SK-N-DZ (cell line): ENCODE measurements at regions not wholly inside any gene's neighbourhood (a gene's known extent, or its start where the extent isn't known, plus 50 kb on each side); places are given as distances from the start of the nearest gene placed in this dataset.

Experiments used
- DNase-seq: peaks from one replicate; pipeline ENCODE4 v3.0.0-alpha.2; 2015; ENCODE audit warnings: low spot score

- no peak for DNase-seq
These were observed 543.5 kb downstream of the OMA1 start for GRCh38 chr1:58003059-58003458.

DNA sequence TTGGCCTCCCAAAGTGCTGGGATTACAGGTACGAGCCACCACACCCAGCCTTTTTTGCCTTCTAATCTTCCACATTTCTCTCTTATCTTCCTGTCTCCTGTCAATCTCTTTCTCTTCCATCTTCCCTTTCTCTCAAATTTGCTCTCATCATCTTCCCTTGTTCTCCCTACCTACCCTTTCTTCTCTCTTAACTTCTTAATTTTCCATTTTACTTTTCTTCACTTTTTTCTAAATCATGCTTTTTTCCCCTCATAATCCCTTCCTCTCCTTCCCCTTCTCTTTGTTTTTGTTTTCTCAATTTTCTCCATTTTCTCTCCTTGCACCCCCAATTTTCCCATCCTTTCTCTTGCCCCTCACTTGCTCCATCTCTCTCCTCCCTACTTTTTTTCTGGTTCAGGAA is 545.7 kb downstream of the OMA1 start:
- no peak for DNase-seq

GRCh38 chr1:58000116-58000515 is 546.4 kb downstream of the OMA1 start:
- DNase-seq, result no peak

- no peak for DNase-seq
These were observed 550.1 kb downstream of the OMA1 start for GRCh38 chr1:57996400-57996799.

GRCh38 chr1:57991289-57991688 is 555.2 kb downstream of the OMA1 start:
- DNase-seq, result no peak

DNA sequence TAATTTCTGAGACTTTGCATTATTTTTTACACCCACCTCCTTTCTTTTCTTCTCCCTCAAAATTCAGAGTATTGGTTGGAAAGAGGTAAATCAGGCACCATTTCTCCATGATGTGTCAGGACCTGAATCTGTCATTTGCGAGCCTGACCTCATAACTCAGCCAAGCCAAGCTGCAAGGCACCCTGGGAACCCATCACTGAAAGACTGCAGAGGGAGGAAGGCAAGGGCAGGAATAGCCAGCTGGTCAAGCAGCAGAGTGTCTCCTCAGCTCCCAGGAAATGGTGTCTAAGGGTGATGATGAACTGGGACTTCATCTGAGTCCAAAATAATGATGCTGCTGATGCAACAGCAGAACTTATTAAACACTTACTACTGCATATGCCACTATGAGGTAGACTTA is 556.6 kb downstream of the OMA1 start:
- DNase-seq, result no peak

DNA sequence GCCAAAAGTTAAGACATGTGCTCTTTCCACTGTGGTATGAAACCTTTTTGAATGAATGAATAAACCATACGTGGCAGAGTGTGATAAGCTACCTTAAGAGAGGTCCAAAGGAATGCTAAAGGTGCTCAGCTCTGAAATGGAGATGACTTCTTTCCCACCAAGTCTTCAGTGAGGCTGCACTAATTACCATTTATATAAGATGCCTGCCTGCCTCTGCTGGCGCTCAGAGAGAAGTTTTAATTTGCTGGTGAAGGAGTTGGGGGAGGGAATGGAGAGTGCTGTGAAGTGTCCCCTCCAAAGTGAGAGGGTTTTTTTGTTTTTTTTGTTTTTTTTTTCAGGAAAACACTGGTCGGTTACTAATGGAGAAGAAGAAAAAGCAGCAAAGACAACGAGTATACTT is 559.0 kb downstream of the OMA1 start:
- DNase-seq, result no peak

DNA sequence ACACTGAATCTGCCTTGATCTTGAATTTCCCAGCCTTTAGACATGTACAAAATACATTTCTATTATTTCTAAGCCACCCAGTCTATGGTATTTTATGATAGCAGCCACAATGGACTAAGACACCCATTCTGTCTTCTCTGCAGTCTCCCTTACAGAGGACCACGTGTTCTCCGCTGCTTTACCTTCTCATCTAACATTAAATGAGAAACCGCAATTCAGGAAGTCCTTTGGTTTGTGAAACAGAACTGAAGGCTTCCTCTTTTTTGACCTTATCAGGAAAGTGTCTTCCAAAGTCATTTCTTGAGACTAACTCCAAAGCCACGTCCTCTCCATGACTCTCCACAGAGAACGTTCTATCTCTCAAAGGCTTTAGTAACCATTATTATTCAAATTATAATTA is 560.1 kb downstream of the OMA1 start:
- no peak for DNase-seq

GRCh38 chr1:57984277-57984676 is 560.4 kb upstream of the DAB1 start:
- no peak for DNase-seq

GRCh38 chr1:57983441-57983840 is 559.6 kb upstream of the DAB1 start:
- no peak for DNase-seq

DNA sequence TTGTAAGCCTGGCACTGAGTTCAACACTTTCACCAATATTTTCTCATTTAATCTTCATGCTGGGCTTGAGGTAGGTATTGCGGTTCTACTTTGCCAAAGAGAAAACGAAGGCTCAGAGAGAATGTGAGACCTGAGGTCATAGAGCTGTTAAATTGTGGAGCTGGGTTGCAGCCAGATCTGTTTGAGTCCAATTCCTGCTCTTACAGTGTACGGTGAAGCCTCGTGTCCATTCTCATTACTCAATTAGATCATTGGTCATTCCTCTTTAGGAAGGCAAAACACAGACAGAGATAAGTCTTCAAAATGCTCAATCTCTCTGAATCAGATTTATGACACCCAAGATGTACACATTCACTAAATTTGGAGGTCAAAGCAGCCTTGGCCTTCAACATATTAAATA is 559.0 kb upstream of the DAB1 start:
- no peak for DNase-seq

DNA sequence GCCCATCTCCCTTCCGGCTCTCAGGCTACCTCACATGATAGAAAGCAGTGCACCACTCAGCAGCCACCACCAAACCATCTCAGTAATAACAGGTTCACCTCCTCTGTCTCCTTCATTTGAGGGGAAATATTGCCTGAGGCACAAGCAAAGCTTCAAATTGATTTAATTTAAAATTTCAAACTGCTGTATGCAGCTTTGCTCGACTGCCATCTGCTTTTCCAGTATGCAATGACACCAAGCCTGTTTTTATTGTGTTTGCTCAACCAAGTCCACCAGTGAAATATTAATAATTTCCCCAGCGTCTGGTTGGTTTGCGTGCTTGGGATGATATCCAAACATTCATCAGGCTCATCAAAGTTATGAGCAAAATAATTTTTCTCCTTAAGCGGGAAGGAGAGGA is 552.4 kb upstream of the DAB1 start:
- DNase-seq, result no peak

GRCh38 chr1:57968321-57968720 is 544.5 kb upstream of the DAB1 start:
- no peak for DNase-seq

DNA sequence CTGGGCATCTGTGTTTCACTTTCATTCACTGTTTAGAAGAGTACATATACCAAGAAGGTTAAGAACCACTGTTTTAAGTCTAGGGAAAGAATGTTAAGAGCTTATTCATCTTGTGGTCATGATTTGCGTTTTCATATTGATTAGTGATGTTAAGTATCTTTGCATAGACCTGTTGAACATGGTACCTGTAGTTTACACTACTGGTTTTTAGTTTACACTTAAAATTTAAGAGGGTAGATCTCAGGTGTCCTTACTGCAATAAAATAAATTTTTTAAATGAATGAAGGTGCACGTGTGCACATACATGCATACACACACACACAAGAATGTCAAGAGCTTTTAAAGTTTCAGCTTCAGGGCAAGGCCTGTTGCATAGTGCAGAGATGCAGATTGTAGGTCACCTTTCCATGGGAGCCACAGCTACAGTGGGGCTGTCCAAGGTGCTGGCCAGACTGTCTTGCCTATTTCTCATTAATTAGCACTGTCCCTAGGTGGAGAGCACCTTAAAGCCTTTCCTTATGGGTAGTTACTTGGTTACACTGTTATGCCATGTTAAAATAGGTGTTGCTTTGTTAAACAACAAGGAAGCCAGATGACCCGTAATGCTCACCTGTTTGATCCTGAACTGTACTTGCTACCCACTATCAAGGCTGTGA is 543.0 kb upstream of the DAB1 start:
- DNase-seq, result no peak

GRCh38 chr1:57966340-57966739 is 542.5 kb upstream of the DAB1 start:
- DNase-seq, result no peak

GRCh38 chr1:57963581-57963980 is 539.7 kb upstream of the DAB1 start:
- DNase-seq, result no peak

DNA sequence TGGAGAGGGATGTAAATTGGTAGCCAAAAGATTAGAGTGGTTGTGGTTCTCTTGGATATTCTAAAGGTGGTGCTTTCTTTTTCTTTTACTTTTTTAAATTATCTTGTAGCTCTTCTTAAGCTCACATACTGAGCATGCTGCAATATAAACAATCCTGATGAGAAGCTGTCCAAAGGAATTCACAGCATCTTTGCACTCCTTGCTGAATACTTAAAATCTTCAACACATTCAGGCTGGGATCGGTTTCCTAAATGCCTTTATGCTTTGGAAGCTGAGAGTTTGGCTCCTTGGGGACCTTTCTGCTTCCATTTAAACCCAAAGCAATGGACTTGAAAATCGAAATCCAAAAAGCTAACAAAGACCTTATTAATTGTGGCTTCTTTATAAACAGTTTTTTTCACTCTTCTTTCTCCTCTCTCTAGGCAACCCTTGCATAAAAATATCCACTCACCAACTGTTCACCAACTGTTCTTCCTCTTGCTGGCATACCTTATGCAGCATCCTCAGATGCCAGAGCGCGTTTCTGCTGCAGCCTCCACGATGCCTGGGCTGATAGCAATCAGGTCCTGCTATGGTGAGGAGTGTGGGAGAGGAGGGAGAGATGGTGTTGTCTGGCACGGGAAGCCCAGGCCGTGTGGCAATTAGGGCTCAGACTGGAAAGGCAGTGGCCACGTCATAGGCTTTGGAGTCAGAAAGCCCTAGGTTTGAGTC is 535.8 kb upstream of the DAB1 start:
- DNase-seq, result peak; percentile 18

- no peak for DNase-seq
These were observed 533.7 kb upstream of the DAB1 start for GRCh38 chr1:57957576-57957975.

- no peak for DNase-seq
These were observed 527.5 kb upstream of the DAB1 start for GRCh38 chr1:57951390-57951789.

DNA sequence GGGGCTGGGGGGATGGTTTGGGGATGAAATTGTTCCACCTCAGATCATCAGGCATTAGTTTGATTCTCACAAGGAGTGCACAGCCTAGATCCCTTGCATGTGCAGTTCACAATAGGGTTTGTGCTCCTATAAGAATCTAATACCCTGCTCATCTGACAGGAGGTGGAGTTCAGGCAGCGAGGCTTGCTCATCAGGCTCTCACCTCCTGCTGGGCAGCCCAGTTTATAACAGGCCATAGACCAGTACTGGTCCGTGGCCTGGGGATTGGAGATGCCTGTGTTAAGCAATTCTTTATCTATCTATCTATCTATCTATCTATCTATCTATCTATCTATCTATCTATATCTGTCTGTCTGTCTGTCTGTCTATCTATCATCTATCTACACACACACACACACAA is 525.3 kb upstream of the DAB1 start:
- no peak for DNase-seq

DNA sequence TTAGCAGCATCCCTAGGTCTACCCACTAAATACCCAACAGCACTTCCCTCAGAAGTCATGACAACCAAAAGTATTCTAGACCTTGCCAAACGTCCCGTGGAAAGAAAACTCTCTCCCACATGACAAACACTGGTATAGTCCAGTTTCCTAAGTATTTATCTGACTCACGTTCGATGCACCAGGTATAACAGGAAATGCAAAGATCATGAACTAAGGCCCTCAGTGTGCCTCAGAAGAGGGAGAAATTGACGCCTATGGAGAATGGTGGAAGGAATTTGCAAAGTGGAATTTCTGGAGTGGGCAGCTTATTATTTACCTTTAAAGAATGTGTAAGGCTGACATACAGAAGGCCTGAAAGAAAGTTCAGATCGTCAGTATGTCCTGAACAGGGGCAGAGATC is 523.6 kb upstream of the DAB1 start:
- no peak for DNase-seq

DNA sequence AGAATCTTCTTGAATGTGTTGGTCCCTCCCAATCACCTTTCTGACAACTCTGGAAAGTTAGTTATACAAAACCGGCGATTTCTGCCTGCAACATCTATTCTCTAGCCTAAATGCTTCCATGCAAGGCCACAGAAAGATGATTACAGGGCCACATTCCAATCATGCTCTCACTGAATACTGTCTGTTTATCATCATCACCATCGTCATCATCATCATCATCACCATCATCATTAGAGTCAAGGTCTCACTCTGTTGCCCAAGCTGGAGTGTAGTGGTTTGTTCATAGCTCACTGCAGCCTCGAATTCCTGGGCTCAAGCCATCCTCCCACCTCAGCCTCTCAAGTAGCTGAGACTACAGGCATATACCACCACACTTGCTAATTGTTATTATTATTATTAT is 521.2 kb upstream of the DAB1 start:
- no peak for DNase-seq

- no peak for DNase-seq
These were observed 519.5 kb upstream of the DAB1 start for GRCh38 chr1:57943365-57943764.

DNA sequence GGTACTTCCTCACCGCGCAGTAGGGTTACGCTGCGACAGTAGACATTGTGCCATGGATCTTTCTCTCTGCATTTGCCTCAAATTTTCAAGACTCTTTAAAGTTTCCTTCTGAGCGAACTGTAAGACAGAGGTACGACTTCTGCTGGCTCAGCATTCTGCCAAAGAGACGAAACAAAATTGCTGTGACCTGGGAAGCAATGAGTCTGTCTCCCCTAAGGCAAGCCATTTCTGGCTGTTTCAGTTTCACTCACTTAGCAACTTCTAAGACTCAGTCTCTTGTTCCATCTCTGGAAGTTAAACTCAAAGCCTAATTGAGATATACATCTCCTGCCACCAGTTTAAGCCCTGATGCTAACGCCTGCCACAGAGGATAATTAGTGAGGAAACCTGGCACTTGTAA is 510.9 kb upstream of the DAB1 start:
- no peak for DNase-seq
